Uterus (tissue), 2 donors: ENCODE measurements at regions not wholly inside any gene's neighbourhood (a gene's known extent, or its start where the extent isn't known, plus 50 kb on each side); places are given as distances from the start of the nearest gene placed in this dataset.

ENCODE experiments used
- CTCF ChIP-seq, 4 experiments: fragments of 200-600 bp in 2 of 4; fragments of 450-650 bp in 2 of 4; sonication (generic) in 2 of 4; IDR thresholded peaks; one replicate each; pipeline ENCODE4 v1.5.1; 2016 to 2019; ENCODE audit warnings: antibody characterized with exemption in 4 of 4, mild to moderate bottlenecking in 2 of 4, moderate library complexity in 1 of 4
- POLR2A ChIP-seq, 2 donors: fragments of 450-650 bp; IDR thresholded peaks; one replicate each; pipeline ENCODE4 v1.6.1; 2016; ENCODE audit warnings: antibody characterized with exemption in 2 of 2, mild to moderate bottlenecking in 1 of 2, moderate library complexity in 1 of 2

GRCh38 chr21:31460980-31461379 lies 116.9 kb upstream of the TIAM1 start:
- TF ChIP-seq CTCF (IDR thresholded peaks at IDR 0.05) (no peak), POLR2A (IDR thresholded peaks at IDR 0.05) (no peak)
